Naive thymus-derived CD8-positive, alpha-beta T cell (primary cell): ENCODE measurements at regions not wholly inside any gene's neighbourhood (a gene's known extent, or its start where the extent isn't known, plus 50 kb on each side); places are given as distances from the start of the nearest gene placed in this dataset.
"Not testable (repeated sequence)": the region's sequence is repeated elsewhere in the genome, so short reads cannot be mapped to it uniquely, and the experiment has no call there.

ENCODE experiments used
- ATAC-seq, 2 donors: fragments of 150-1000 bp; cut with Tn5 transposase in 1 of 2; sonication (Bioruptor Pico), chemical (Tn5 transposase) in 1 of 2; 1 replicate in 1 of 2; 2 replicates in 1 of 2; pipeline ENCODE4 v1.10.0; 2021; ENCODE audit warnings: mild to moderate bottlenecking in 2 of 2, moderate library complexity in 2 of 2
- POLR2A ChIA-PET: fragments of 350-600 bp; sonication (Branson Sonifier 250); formaldehyde crosslinking; loops from one replicate; lab custom pipeline; 2021; ENCODE audit warnings: antibody characterized with exemption; lab: Charles Lee
- DNase-seq, 10 donors: peaks; one replicate each; pipeline versions ENCODE4 v3.0.0 to v3.0.0-alpha.2; 2020 to 2022
- H3K27ac Mint-ChIP-seq, 10 donors: one replicate each; pipeline ENCODE4 v1.8.0; 2020 to 2022; ENCODE audit warnings: mild to moderate bottlenecking in 10 of 10, mixed read lengths in 10 of 10, moderate library complexity in 4 of 10, inconsistent platforms in 1 of 10
- H3K27me3 Mint-ChIP-seq, 5 donors: one replicate each; pipeline ENCODE4 v1.8.0; 2021 to 2022; ENCODE audit warnings: mixed read lengths in 5 of 5
- H3K36me3 Mint-ChIP-seq, 3 donors: one replicate each; pipeline ENCODE4 v1.8.0; 2020 to 2022; ENCODE audit warnings: mixed read lengths in 3 of 3, mild to moderate bottlenecking in 2 of 3, inconsistent platforms in 1 of 3
- H3K4me1 Mint-ChIP-seq, 4 donors: one replicate each; pipeline ENCODE4 v1.8.0; 2021 to 2022; ENCODE audit warnings: mixed read lengths in 4 of 4
- H3K4me3 Mint-ChIP-seq, 10 donors: one replicate each; pipeline ENCODE4 v1.8.0; 2020 to 2022; ENCODE audit warnings: mild to moderate bottlenecking in 10 of 10, mixed read lengths in 10 of 10, moderate library complexity in 6 of 10, inconsistent platforms in 1 of 10
- H3K9me3 Mint-ChIP-seq, 9 donors: one replicate each; pipeline ENCODE4 v1.8.0; 2020 to 2022; ENCODE audit warnings: mixed read lengths in 9 of 9, mild to moderate bottlenecking in 3 of 9, inconsistent platforms in 1 of 9, moderate library complexity in 1 of 9

DNA sequence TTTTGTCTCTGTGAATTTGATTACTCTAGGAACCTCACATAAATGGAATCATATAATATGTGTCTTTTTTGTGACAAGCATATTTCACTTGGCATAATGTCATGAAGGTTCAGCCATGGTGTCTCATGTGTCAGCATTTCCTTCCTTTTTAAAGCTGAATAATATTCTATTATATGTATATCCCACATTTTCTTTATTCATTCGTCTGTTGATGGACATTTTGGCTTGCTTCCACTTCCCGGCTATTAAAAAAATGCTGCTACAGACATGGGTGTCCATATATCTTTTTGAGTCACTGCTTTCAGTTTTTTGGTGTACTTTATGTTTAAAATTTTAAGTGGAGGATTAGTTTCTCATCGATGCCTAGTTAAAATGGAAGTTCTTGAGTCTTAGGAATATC lies 59.8 kb upstream of the C5orf63 start:
- POLR2A ChIA-PET = no interaction called here
- no peak overlapping the region for H3K27ac Mint-ChIP-seq
- H3K9me3 Mint-ChIP-seq = no peaks in the 10 kb centered on the region
- no peak for ATAC-seq
- DNase-seq = no peak
- no peaks in the 10 kb centered on the region for H3K36me3 Mint-ChIP-seq
- no peaks in the 10 kb centered on the region for H3K4me1 Mint-ChIP-seq
- H3K27me3 Mint-ChIP-seq = peaks cover 0 to 13% (median 1%) of the 10 kb centered on the region in 5 donors
- H3K4me3 Mint-ChIP-seq = no peak overlapping the region

GRCh38 chr5:127136908-127137307 lies 63.6 kb upstream of the C5orf63 start:
- Mint-ChIP-seq H3K36me3 (peaks cover 0 to 2% (median 0%) of the 10 kb centered on the region in 3 donors), H3K4me1 (no peaks in the 10 kb centered on the region), H3K27ac (no peak overlapping the region), H3K4me3 (no peak overlapping the region), H3K9me3 (peaks cover 0 to 5% (median 2%) of the 10 kb centered on the region in 9 donors), H3K27me3 (peaks cover 5 to 29% (median 9%) of the 10 kb centered on the region in 5 donors)
- DNase-seq = no peak
- POLR2A ChIA-PET = no interaction called here
- no peak for ATAC-seq

- H3K4me1 Mint-ChIP-seq = no peaks in the 10 kb centered on the region
- POLR2A ChIA-PET = no interaction called here
These were observed 70.4 kb upstream of the C5orf63 start for GRCh38 chr5:127143722-127144121.

GRCh38 chr5:127153031-127153430 lies 79.7 kb upstream of the C5orf63 start:
- H3K27me3 Mint-ChIP-seq = peaks cover 0 to 12% (median 4%) of the 10 kb centered on the region in 5 donors
- ATAC-seq (no peak), DNase-seq (no peak)
- H3K27ac Mint-ChIP-seq = no peak overlapping the region
- peaks cover 8 to 26% (median 20%) of the 10 kb centered on the region in 9 donors for H3K9me3 Mint-ChIP-seq
- H3K36me3 Mint-ChIP-seq = peaks cover 0 to 16% (median 8%) of the 10 kb centered on the region in 3 donors
- H3K4me1 Mint-ChIP-seq = no peaks in the 10 kb centered on the region
- no peak overlapping the region for H3K4me3 Mint-ChIP-seq
- POLR2A ChIA-PET = no interaction called here

More at GRCh38 chr5:127143722-127144121, 70.4 kb upstream of the C5orf63 start:
- Mint-ChIP-seq H3K27me3 (peaks cover 5 to 22% (median 12%) of the 10 kb centered on the region in 5 donors), H3K4me3 (no peak overlapping the region), H3K36me3 (peaks cover 0 to 2% (median 0%) of the 10 kb centered on the region in 3 donors), H3K27ac (no peak overlapping the region), H3K9me3 (peaks cover 0 to 8% (median 3%) of the 10 kb centered on the region in 9 donors)
- DNase-seq = no peak
- no peak for ATAC-seq

GRCh38 chr5:127153521-127153920 lies 80.2 kb upstream of the C5orf63 start:
- Mint-ChIP-seq H3K4me3 (no peak overlapping the region), H3K27me3 (peaks cover 1 to 15% (median 4%) of the 10 kb centered on the region in 5 donors), H3K4me1 (no peaks in the 10 kb centered on the region), H3K36me3 (peaks cover 0 to 21% (median 9%) of the 10 kb centered on the region in 3 donors), H3K9me3 (peaks cover 8 to 31% (median 21%) of the 10 kb centered on the region in 9 donors), H3K27ac (no peak overlapping the region)
- no peak for ATAC-seq
- POLR2A ChIA-PET = no interaction called here
- DNase-seq = no peak

DNA sequence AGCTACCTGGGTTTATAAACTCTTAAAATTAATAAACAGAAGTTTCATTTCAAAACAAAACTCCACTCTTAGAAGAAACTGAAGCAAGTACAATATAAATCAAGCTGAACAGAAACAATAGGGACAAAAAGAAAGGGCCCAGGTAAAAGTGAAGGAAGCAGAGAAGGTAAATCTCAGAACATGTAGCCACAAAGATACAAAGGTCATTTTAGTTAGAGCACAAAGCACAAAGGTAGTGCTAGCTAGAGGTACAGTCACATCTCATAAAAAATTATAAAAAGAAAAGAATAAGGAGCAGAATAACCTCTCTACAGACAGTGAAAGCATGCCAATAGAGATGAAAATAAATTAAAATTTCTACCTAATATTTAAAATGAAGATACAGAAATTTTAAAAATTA lies 90.4 kb upstream of the C5orf63 start:
- Mint-ChIP-seq H3K9me3 (peaks cover 0 to 5% (median under 1%) of the 10 kb centered on the region in 9 donors), H3K36me3 (peaks cover 0 to 4% (median 2%) of the 10 kb centered on the region in 3 donors), H3K27ac (no peak overlapping the region), H3K4me1 (no peaks in the 10 kb centered on the region), H3K27me3 (peaks cover 5 to 25% (median 10%) of the 10 kb centered on the region in 5 donors), H3K4me3 (no peak overlapping the region)
- no peak for DNase-seq
- POLR2A ChIA-PET = interaction anchor here (0.6 kb wide), 1 partner anchor 104 kb away, joined by 3 read pairs; no protein-coding TSS in a partner anchor
- ATAC-seq = no peak

- peaks cover 1 to 8% (median 6%) of the 10 kb centered on the region in 5 donors for H3K27me3 Mint-ChIP-seq
- H3K36me3 Mint-ChIP-seq = peaks cover 0 to 4% (median 2%) of the 10 kb centered on the region in 3 donors
- peaks cover 0 to 13% (median 5%) of the 10 kb centered on the region in 9 donors for H3K9me3 Mint-ChIP-seq
- H3K4me3 Mint-ChIP-seq = no peak overlapping the region
- POLR2A ChIA-PET = no interaction called here
- ATAC-seq = no peak
- no peaks in the 10 kb centered on the region for H3K4me1 Mint-ChIP-seq
- H3K27ac Mint-ChIP-seq = no peak overlapping the region
- DNase-seq = no peak
These were observed 97.8 kb upstream of the C5orf63 start for GRCh38 chr5:127170918-127171600.

- peaks cover 3 to 25% (median 14%) of the 10 kb centered on the region in 5 donors for H3K27me3 Mint-ChIP-seq
- ATAC-seq (no peak), DNase-seq (no peak)
- H3K36me3 Mint-ChIP-seq = peaks cover 0 to 8% (median 2%) of the 10 kb centered on the region in 3 donors
- H3K4me3 Mint-ChIP-seq = no peak overlapping the region
- H3K9me3 Mint-ChIP-seq = peaks cover 0 to 13% (median 7%) of the 10 kb centered on the region in 9 donors
- H3K4me1 Mint-ChIP-seq = no peaks in the 10 kb centered on the region
- POLR2A ChIA-PET = no interaction called here
- H3K27ac Mint-ChIP-seq = no peak overlapping the region
These were observed 103.5 kb upstream of the C5orf63 start for GRCh38 chr5:127176769-127177168.

DNA sequence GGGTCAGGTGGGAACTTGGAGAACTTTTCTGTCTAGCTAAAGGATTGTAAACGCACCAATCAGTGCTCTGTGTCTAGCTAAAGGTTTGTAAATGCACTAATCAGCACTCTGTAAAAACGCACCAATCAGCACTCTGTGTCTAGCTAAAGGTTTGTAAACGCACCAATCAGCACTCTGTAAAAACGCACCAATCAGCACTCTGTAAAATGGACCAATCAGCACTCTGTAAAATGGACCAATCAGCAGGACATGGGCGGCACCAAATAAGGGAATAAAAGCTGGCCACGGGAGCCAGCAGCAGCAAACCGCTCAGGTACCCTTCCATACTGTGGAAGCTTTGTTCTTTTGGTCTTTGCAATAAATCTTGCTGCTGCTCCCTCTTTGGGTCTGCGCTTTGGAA lies 108.0 kb upstream of the MEGF10 start:
- POLR2A ChIA-PET, ATAC-seq, H3K27ac Mint-ChIP-seq, H3K9me3 Mint-ChIP-seq, H3K4me1 Mint-ChIP-seq, DNase-seq, H3K4me3 Mint-ChIP-seq, H3K36me3 Mint-ChIP-seq: not testable (repeated sequence)
- H3K27me3 Mint-ChIP-seq = peaks cover 4 to 19% (median 9%) of the 10 kb centered on the region in 5 donors

GRCh38 chr5:127183332-127183731 lies 107.3 kb upstream of the MEGF10 start:
- no peaks in the 10 kb centered on the region for H3K4me1 Mint-ChIP-seq
- H3K27me3 Mint-ChIP-seq = peaks cover 4 to 19% (median 7%) of the 10 kb centered on the region in 5 donors
- POLR2A ChIA-PET = no interaction called here
- DNase-seq (no peak), ATAC-seq (no peak)
- no peak overlapping the region for H3K4me3 Mint-ChIP-seq
- no peak overlapping the region for H3K27ac Mint-ChIP-seq
- H3K36me3 Mint-ChIP-seq = no peaks in the 10 kb centered on the region
- peaks cover 0 to 2% (median 0%) of the 10 kb centered on the region in 9 donors for H3K9me3 Mint-ChIP-seq

GRCh38 chr5:127184851-127185250 lies 105.7 kb upstream of the MEGF10 start:
- Mint-ChIP-seq H3K27me3 (peaks cover 4 to 19% (median 7%) of the 10 kb centered on the region in 5 donors), H3K36me3 (no peaks in the 10 kb centered on the region), H3K9me3 (peaks cover 0 to 2% (median 0%) of the 10 kb centered on the region in 9 donors), H3K27ac (no peak overlapping the region), H3K4me1 (no peaks in the 10 kb centered on the region), H3K4me3 (no peak overlapping the region)
- ATAC-seq (no peak), DNase-seq (no peak)
- POLR2A ChIA-PET = no interaction called here

DNA sequence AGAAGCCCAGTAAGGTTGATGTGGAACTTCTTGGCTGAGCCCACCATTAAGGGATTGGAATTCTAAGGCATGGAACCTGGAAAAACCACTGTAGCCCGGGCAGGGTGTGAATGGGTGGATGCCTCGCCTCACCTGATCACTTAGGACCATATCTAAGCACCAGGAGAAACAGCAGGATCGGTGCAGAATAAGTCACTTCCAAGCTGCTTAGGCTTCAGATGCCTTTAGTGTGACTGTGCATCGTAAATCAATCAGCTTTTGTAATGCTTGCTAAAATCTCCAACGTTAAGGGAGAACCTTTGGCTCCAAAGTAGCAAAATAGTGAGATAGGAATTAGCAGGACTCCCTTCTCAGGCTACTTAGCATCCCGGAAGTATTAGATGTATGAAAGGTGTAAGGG lies 103.9 kb upstream of the MEGF10 start:
- no peak overlapping the region for H3K27ac Mint-ChIP-seq

DNA sequence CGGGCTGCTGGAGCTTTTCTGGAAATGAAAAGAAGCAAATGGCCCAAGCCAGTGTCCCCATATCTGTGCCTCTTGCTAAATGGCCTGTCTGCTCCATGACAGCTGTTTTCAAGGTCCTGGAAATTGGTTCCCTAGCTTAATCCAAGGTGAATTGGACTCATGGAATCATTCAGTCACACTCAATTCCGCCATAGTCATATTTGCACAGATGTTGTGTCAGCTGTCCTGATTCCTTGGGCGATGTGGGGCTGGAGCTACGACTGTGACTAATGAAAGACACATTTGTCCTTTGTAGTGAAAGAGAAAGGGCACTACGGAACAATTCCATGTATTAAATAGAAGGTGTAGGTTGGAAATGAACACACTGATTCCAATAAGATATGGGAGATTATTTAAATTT lies 102.9 kb upstream of the MEGF10 start:
- peaks cover 0 to 9% (median 6%) of the 10 kb centered on the region in 5 donors for H3K27me3 Mint-ChIP-seq
- no peak for ATAC-seq
- DNase-seq = no peak
- no peak overlapping the region for H3K27ac Mint-ChIP-seq
- no peaks in the 10 kb centered on the region for H3K4me1 Mint-ChIP-seq
- H3K36me3 Mint-ChIP-seq = no peaks in the 10 kb centered on the region
- no peak overlapping the region for H3K4me3 Mint-ChIP-seq
- no peaks in the 10 kb centered on the region for H3K9me3 Mint-ChIP-seq
- POLR2A ChIA-PET = no interaction called here

More for the DNA sequence above, 103.9 kb upstream of the MEGF10 start:
- no peaks in the 10 kb centered on the region for H3K4me1 Mint-ChIP-seq
- ATAC-seq (no peak), DNase-seq (no peak)
- H3K36me3 Mint-ChIP-seq = no peaks in the 10 kb centered on the region
- no peaks in the 10 kb centered on the region for H3K9me3 Mint-ChIP-seq
- POLR2A ChIA-PET = no interaction called here
- no peak overlapping the region for H3K4me3 Mint-ChIP-seq
- H3K27me3 Mint-ChIP-seq = peaks cover 2 to 8% (median 6%) of the 10 kb centered on the region in 5 donors
